DND-41 (cell line): ENCODE measurements at regions not wholly inside any gene's neighbourhood (a gene's known extent, or its start where the extent isn't known, plus 50 kb on each side); places are given as distances from the start of the nearest gene placed in this dataset.

Experiments
- ATAC-seq: fragments of 200-7000 bp; cut with Tn5 transposase; 3 replicates; pipeline ENCODE4 v1.9.1; 2021; ENCODE audit warnings: low read depth; ENCODE audit not compliant: insufficient read depth
- DNase-seq: peaks from one replicate; pipeline ENCODE4 v3.0.0-alpha.2; 2020
- H2AFZ ChIP-seq: 2 replicates; pipeline ENCODE4 v1.6.0; 2012; ENCODE audit warnings: low read depth, low read length
- H3K27ac ChIP-seq: 2 replicates; pipeline ENCODE4 v1.5.1; 2012; ENCODE audit warnings: low read length, inconsistent platforms
- H3K27me3 ChIP-seq: fragments of 200-600 bp; sonication (generic); 2 replicates; pipeline ENCODE4 v1.6.0; 2012; ENCODE audit warnings: low read length, mild to moderate bottlenecking, inconsistent platforms; ENCODE audit not compliant: insufficient read depth, poor library complexity
- H3K36me3 ChIP-seq: 2 replicates; pipeline ENCODE4 v1.5.1; 2012; ENCODE audit warnings: low read length, inconsistent platforms; ENCODE audit not compliant: insufficient read depth
- H3K4me1 ChIP-seq: 2 replicates; pipeline ENCODE4 v1.5.1; 2012; ENCODE audit warnings: mild to moderate bottlenecking, low read length; ENCODE audit not compliant: insufficient read depth
- H3K4me2 ChIP-seq: 2 replicates; pipeline ENCODE4 v1.6.0; 2012; ENCODE audit warnings: mild to moderate bottlenecking, moderate library complexity, low read length, inconsistent platforms; ENCODE audit not compliant: insufficient read depth
- H3K4me3 ChIP-seq, 2 experiments: fragments of 200-600 bp in 1 of 2; shearing (Covaris generic) in 1 of 2; 2 replicates each; pipeline ENCODE4 v1.5.1; 2012 to 2016; ENCODE audit warnings: inconsistent platforms in 2 of 2, low read length in 2 of 2, mild to moderate bottlenecking in 2 of 2, low read depth in 1 of 2, moderate library complexity in 1 of 2
- H3K79me2 ChIP-seq: 2 replicates; pipeline ENCODE4 v1.6.0; 2012; ENCODE audit warnings: low read length, inconsistent platforms; ENCODE audit not compliant: insufficient read depth
- H3K9ac ChIP-seq: 2 replicates; pipeline ENCODE4 v1.6.0; 2012; ENCODE audit warnings: low read depth, mild to moderate bottlenecking, inconsistent platforms, low read length, moderate library complexity
- H3K9me3 ChIP-seq: 2 replicates; pipeline ENCODE4 v1.5.1; 2012; ENCODE audit warnings: low read length, moderate library complexity, mild to moderate bottlenecking, inconsistent platforms; ENCODE audit not compliant: insufficient read depth, severe bottlenecking
- H4K20me1 ChIP-seq: 2 replicates; pipeline ENCODE4 v1.6.0; 2012; ENCODE audit warnings: low read length; ENCODE audit not compliant: insufficient read depth
- CTCF ChIP-seq: IDR thresholded peaks from 2 replicates; pipeline ENCODE4 v1.5.1; 2012; ENCODE audit warnings: borderline replicate concordance, low read length, moderate library complexity, mild to moderate bottlenecking; ENCODE audit not compliant: poor library complexity, severe bottlenecking; ENCODE audit errors: extremely low read depth
- EZH2 ChIP-seq: IDR thresholded peaks from 3 replicates; pipeline ENCODE4 v1.6.1; 2012; ENCODE audit warnings: borderline replicate concordance, low read depth, mild to moderate bottlenecking, moderate library complexity, low read length, inconsistent platforms; ENCODE audit not compliant: severe bottlenecking

DNA sequence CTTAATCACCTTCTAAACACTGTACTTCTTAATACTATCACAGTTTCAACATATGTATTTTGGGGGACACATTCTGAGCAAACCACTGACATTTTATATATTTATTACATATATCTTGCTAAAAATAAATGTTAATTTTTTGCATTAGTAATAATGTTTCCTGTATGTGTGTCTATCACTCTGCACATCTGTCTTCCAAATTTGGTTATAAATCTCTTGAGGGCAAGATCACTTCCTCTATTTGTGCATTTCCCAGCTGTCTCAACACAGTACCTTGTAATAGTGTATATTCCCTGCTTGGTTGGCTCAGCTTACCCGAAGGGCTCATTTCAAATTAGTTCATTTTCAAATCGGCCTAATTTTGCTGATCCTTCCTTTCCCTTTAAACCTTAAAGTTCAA, 617.1 kb upstream of the GYPC start:
- no peaks in the 10 kb centered on the region for H3K79me2 ChIP-seq
- H4K20me1 ChIP-seq, result no peaks in the 10 kb centered on the region
- H3K9me3 ChIP-seq, result no peaks in the 10 kb centered on the region
- no peak overlapping the region for H3K4me2 ChIP-seq
- ATAC-seq (no peak), DNase-seq (no peak)
- no peaks in the 10 kb centered on the region for H3K4me1 ChIP-seq
- H3K4me3 ChIP-seq, result no peak overlapping the region
- no peak overlapping the region for H2AFZ ChIP-seq
- no peaks in the 10 kb centered on the region for H3K27me3 ChIP-seq
- TF ChIP-seq CTCF, result no peak
- no peak for TF ChIP-seq EZH2
- no peaks in the 10 kb centered on the region for H3K36me3 ChIP-seq
- H3K9ac ChIP-seq, result no peak overlapping the region
- H3K27ac ChIP-seq, result no peak overlapping the region

GRCh38 chr2:126041391-126042047, 614.4 kb upstream of the GYPC start:
- Histone ChIP-seq H3K27ac (no peak overlapping the region), H3K4me3 (no peak overlapping the region), H3K4me2 (no peak overlapping the region), H3K4me1 (no peaks in the 10 kb centered on the region), H3K79me2 (no peaks in the 10 kb centered on the region), H3K27me3 (no peaks in the 10 kb centered on the region), H4K20me1 (no peaks in the 10 kb centered on the region), H3K36me3 (no peaks in the 10 kb centered on the region), H3K9ac (no peak overlapping the region), H3K9me3 (no peaks in the 10 kb centered on the region), H2AFZ (no peak overlapping the region)
- no peak for TF ChIP-seq EZH2
- no peak for TF ChIP-seq CTCF
- DNase-seq (no peak), ATAC-seq (no peak)

GRCh38 chr2:126042089-126042488, 613.9 kb upstream of the GYPC start:
- Histone ChIP-seq H3K27ac (no peak overlapping the region), H3K9ac (no peak overlapping the region), H3K79me2 (no peaks in the 10 kb centered on the region), H3K4me3 (no peak overlapping the region), H3K9me3 (no peaks in the 10 kb centered on the region), H2AFZ (no peak overlapping the region), H3K36me3 (no peaks in the 10 kb centered on the region), H3K27me3 (no peaks in the 10 kb centered on the region), H3K4me1 (no peaks in the 10 kb centered on the region), H3K4me2 (no peak overlapping the region), H4K20me1 (no peaks in the 10 kb centered on the region)
- no peak for DNase-seq
- no peak for ATAC-seq
- TF ChIP-seq EZH2, result no peak
- TF ChIP-seq CTCF, result no peak
